SK-N-SH treated with all-trans-retinoic acid at 6 μM for 48 hours (cell line): ENCODE measurements at regions not wholly inside any gene's neighbourhood (a gene's known extent, or its start where the extent isn't known, plus 50 kb on each side); places are given as distances from the start of the nearest gene placed in this dataset.

Experiments
- ARNTL ChIP-seq: fragments of 450-650 bp; formaldehyde crosslinking; IDR thresholded peaks from 2 replicates; pipeline ENCODE4 v1.5.0; 2020; ENCODE audit warnings: low read depth, mild to moderate bottlenecking, moderate library complexity, borderline replicate concordance
- ESRRG ChIP-seq: fragments of 250-450 bp; sonication (Bioruptor Pico); IDR thresholded peaks from 2 replicates; pipeline ENCODE4 v1.6.1; 2021; ENCODE audit warnings: mild to moderate bottlenecking
- GLIS3 ChIP-seq: fragments of 250-450 bp; sonication (Bioruptor Pico); IDR thresholded peaks from 2 replicates; pipeline ENCODE4 v1.5.0; 2020; ENCODE audit warnings: mild to moderate bottlenecking, moderate library complexity
- ISL1 ChIP-seq: fragments of 250-450 bp; sonication (Bioruptor Pico); IDR thresholded peaks from 2 replicates; pipeline ENCODE4 v2.1.2; 2022; ENCODE audit warnings: mild to moderate bottlenecking, moderate library complexity
- PPARA ChIP-seq: fragments of 250-450 bp; sonication (Bioruptor Pico); IDR thresholded peaks from 2 replicates; pipeline ENCODE4 v1.5.0; 2020; ENCODE audit warnings: mild to moderate bottlenecking, borderline replicate concordance
- RARB ChIP-seq: fragments of 250-450 bp; sonication (Bioruptor Pico); IDR thresholded peaks from 2 replicates; pipeline ENCODE4 v1.8.0; 2021; ENCODE audit warnings: mild to moderate bottlenecking, moderate library complexity
- SNAI2 ChIP-seq: fragments of 250-450 bp; sonication (Bioruptor Pico); IDR thresholded peaks from 2 replicates; pipeline ENCODE4 v1.5.0; 2020; ENCODE audit warnings: mild to moderate bottlenecking, moderate library complexity
- TSHZ2 ChIP-seq: fragments of 250-450 bp; sonication (Bioruptor Pico); IDR thresholded peaks from 2 replicates; pipeline ENCODE4 v1.5.0; 2020; ENCODE audit warnings: mild to moderate bottlenecking, moderate library complexity
- ZFP30 ChIP-seq: fragments of 450-650 bp; formaldehyde crosslinking; IDR thresholded peaks from 2 replicates; pipeline ENCODE4 v1.5.0; 2022; ENCODE audit warnings: mild to moderate bottlenecking, moderate library complexity
- ZNF565 ChIP-seq: fragments of 450-650 bp; formaldehyde crosslinking; conservative IDR thresholded peaks from 2 replicates; pipeline ENCODE4 v1.5.0; 2020; ENCODE audit warnings: low read depth, mild to moderate bottlenecking, moderate library complexity
- ZNF8 ChIP-seq: fragments of 450-650 bp; formaldehyde crosslinking; IDR thresholded peaks from 2 replicates; pipeline ENCODE4 v1.5.0; 2020; ENCODE audit warnings: mild to moderate bottlenecking, moderate library complexity
- TF ChIP-seq, protein P1 (sequence below): fragments of 250-450 bp; sonication (Bioruptor Pico); IDR thresholded peaks from 2 replicates; pipeline ENCODE4 v1.8.0; 2020; ENCODE audit warnings: mild to moderate bottlenecking, moderate library complexity, borderline replicate concordance
- TF ChIP-seq, protein P2 (sequence below): fragments of 250-450 bp; sonication (Bioruptor Pico); IDR thresholded peaks from 2 replicates; pipeline ENCODE4 v1.8.0; 2021; ENCODE audit warnings: low read depth, mild to moderate bottlenecking, moderate library complexity, borderline replicate concordance
- TF ChIP-seq, protein P3 (sequence below): fragments of 250-450 bp; sonication (Bioruptor Pico); IDR thresholded peaks from 2 replicates; pipeline ENCODE4 v1.5.1; 2020; ENCODE audit warnings: low read depth, mild to moderate bottlenecking, moderate library complexity

- TF ChIP-seq, protein P1, sequence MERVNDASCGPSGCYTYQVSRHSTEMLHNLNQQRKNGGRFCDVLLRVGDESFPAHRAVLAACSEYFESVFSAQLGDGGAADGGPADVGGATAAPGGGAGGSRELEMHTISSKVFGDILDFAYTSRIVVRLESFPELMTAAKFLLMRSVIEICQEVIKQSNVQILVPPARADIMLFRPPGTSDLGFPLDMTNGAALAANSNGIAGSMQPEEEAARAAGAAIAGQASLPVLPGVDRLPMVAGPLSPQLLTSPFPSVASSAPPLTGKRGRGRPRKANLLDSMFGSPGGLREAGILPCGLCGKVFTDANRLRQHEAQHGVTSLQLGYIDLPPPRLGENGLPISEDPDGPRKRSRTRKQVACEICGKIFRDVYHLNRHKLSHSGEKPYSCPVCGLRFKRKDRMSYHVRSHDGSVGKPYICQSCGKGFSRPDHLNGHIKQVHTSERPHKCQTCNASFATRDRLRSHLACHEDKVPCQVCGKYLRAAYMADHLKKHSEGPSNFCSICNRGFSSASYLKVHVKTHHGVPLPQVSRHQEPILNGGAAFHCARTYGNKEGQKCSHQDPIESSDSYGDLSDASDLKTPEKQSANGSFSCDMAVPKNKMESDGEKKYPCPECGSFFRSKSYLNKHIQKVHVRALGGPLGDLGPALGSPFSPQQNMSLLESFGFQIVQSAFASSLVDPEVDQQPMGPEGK (CRISPR knock-in tag): no peak
- TF ChIP-seq TSHZ2 (CRISPR knock-in tag): no peak
- no peak for TF ChIP-seq ESRRG (CRISPR knock-in tag)
- TF ChIP-seq ZFP30 (CRISPR knock-in tag): no peak
- no peak for TF ChIP-seq PPARA
- TF ChIP-seq ZNF8 (CRISPR knock-in tag): no peak
- no peak for TF ChIP-seq GLIS3 (CRISPR knock-in tag)
- no peak for TF ChIP-seq ISL1 (CRISPR knock-in tag)
- no peak for TF ChIP-seq SNAI2
- TF ChIP-seq ARNTL: no peak
- no peak for TF ChIP-seq ZNF565
- TF ChIP-seq RARB: no peak
- TF ChIP-seq, protein P2, sequence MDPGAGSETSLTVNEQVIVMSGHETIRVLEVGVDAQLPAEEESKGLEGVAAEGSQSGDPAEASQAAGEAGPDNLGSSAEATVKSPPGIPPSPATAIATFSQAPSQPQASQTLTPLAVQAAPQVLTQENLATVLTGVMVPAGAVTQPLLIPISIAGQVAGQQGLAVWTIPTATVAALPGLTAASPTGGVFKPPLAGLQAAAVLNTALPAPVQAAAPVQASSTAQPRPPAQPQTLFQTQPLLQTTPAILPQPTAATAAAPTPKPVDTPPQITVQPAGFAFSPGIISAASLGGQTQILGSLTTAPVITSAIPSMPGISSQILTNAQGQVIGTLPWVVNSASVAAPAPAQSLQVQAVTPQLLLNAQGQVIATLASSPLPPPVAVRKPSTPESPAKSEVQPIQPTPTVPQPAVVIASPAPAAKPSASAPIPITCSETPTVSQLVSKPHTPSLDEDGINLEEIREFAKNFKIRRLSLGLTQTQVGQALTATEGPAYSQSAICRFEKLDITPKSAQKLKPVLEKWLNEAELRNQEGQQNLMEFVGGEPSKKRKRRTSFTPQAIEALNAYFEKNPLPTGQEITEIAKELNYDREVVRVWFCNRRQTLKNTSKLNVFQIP (CRISPR knock-in tag): no peak
- TF ChIP-seq, protein P3, sequence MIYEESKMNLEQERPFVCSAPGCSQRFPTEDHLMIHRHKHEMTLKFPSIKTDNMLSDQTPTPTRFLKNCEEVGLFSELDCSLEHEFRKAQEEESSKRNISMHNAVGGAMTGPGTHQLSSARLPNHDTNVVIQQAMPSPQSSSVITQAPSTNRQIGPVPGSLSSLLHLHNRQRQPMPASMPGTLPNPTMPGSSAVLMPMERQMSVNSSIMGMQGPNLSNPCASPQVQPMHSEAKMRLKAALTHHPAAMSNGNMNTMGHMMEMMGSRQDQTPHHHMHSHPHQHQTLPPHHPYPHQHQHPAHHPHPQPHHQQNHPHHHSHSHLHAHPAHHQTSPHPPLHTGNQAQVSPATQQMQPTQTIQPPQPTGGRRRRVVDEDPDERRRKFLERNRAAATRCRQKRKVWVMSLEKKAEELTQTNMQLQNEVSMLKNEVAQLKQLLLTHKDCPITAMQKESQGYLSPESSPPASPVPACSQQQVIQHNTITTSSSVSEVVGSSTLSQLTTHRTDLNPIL (CRISPR knock-in tag): no peak
Observed at GRCh38 chr7:18276380-18276779, 219.2 kb upstream of the HDAC9 start.
